GM18508 (cell line): ENCODE measurements at regions not wholly inside any gene's neighbourhood (a gene's known extent, or its start where the extent isn't known, plus 50 kb on each side); places are given as distances from the start of the nearest gene placed in this dataset.

ENCODE experiments used
- ATAC-seq: cut with Tn5 transposase; IDR thresholded peaks from one replicate; pipeline ENCODE4 v1.9.1; 2021; ENCODE audit warnings: moderate number of reproducible peaks; ENCODE audit not compliant: insufficient read depth, unreplicated experiment

DNA sequence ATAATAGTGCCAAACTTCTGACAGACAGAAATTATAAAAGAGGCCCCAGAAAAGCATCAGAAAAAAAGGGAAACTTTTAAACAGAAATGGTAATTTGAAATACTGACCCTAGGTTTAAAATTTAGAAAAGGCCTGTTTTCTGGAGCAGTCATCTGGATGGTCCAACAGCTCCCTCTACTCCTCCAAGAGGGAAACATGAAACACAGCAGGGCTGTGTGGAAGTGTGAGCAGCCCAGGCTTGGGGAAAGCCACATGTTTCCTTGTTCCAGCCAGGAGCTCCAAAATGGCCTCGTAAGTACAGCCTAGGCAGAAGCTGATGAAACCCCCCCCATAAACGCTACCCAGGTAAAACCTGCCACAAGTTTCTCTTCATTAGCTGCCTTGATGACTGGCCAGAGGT lies 499.3 kb upstream of the ADAMTS16 start:
- ATAC-seq: no peak

DNA sequence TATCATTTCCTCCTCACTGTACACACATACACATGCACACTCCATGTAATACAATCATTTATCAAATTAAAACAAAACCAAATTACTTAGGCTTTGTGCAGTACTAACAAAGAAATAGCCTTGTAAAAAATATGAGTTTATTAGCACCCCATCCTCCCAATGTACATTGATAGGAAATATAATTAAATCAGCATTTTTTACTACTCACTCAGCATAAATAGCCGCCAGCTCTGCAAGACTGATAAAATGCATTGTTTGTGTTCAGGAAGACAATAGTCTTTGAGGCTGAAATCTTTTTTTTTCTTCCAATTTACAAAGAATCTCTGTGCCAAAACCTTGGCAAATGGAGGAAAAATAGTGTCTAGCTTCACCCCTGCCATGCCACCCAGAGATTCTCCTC lies 497.6 kb upstream of the ADAMTS16 start:
- ATAC-seq: no peak

GRCh38 chr5:4643190-4643589 lies 496.9 kb upstream of the ADAMTS16 start:
- ATAC-seq: no peak

DNA sequence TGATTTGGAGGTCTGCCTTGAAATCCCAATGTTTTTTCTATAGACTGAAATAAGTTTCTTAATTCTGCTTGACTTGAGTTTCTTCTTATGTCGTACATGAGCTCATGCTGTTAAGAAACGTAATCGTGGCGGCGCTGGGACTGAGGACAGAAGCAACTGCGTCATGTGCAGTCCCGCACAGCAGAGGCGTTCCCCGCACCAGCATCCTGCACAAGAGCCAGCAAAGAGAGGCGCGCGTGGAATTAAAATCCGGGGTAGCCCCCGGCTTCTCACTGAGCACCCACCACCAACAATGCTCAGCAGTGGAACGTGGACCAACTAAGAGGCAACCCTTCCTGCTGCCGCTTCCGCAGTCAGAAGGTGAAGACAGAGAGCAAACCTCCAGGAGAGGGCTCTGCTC lies 496.2 kb upstream of the ADAMTS16 start:
- no peak for ATAC-seq

DNA sequence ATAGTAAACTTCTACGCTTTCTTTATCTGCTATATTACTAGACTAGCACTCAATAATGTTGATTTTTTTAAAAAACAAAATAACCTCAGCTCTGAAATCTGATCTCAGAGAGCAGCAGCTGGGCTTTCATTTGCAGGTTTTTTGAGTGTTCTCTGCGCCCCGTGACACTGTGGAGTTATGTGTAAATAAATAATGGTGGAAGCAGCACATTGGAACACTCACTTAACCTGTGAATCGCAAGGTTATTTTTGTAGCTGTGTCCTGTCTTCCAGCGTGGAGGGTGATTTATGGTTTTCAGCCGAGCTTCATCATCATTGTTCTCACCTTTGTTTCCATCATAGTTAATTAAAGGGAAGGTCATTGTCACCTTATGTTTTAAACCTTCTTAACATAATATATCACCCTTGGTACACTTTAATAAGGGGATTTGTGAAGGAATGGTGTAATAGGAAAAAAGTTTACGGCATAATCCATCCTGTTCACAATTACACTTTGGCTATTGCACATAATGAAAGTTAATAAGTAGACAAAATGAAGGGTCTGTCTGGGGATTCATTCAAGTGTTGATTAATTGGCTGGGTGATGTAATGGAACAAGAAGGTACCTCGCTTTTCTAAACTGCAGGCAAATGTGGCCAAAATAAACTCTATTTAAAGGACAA lies 493.3 kb upstream of the ADAMTS16 start:
- ATAC-seq: no peak

DNA sequence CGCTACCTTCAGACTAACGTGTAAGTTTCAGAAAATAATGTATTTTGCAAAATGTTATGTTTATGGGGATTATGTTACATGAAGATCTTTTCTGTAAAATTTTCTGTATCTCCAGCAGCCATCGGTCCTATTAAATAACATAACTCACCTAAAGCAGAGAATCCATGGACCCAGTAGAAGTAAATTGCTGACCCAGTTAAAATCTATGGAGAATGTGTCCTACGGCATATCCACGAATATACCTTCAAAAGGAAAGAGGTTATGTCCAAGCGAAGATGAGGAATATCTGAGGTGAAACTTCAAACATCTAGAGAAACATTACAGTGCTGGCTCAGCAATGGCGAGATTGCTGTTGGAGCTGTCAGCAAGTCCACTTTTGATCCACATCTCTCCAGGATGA lies 492.2 kb upstream of the ADAMTS16 start:
- no peak for ATAC-seq

DNA sequence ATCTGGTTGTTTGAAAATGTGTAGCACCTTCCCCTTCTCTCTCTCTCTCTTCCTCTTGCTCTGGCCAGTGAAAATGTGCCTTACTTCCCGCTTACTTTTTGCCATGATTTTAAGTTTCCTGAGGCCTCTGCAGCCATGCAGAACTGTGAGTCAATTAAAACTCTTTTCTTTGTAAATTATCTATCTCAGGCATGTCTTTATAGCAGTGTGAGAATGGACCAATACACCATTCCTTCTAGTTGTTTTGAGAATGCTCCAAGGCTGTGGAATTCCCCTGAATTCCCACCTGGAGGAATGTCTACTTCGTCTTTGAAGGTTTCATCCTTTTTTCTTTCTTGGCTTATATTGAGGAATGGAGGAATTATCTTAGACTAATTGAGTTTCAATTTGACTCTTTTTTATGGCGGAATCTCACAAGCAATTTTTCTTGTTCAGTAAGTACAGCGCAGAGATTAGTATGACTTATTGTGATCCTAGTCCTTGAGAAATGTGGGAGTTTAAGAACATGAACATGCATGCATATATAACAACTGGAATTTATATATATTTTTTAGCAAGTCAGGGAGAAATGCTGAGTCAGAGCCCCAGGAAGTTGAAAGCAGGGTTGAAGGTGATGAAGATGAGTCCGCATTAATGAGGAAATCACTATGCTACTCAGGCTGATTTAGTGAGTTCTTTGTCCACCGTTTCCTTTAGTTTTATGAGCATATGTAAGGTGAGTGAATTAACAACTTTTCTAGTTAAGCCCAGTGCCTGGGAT lies 488.1 kb upstream of the ADAMTS16 start:
- ATAC-seq: no peak

DNA sequence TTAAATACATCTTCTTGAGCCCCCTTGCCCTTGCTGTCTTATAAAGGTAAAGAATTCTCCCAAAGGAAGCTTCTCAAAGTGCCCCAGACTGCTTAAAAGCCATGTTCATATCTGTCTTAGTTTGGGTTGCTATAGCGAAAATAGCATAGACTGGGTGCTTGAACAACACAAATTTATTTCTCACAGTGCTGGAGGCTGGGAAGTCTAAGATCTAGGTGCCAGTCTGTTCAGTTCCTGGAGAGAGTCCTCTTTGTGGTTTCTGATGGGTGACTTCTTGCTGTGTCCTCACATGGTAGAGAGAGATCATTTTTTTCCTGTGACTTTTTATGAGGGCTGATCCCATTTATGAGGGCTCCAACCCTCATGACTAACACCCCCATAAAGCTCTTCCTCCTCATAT lies 486.7 kb upstream of the ADAMTS16 start:
- ATAC-seq: no peak

DNA sequence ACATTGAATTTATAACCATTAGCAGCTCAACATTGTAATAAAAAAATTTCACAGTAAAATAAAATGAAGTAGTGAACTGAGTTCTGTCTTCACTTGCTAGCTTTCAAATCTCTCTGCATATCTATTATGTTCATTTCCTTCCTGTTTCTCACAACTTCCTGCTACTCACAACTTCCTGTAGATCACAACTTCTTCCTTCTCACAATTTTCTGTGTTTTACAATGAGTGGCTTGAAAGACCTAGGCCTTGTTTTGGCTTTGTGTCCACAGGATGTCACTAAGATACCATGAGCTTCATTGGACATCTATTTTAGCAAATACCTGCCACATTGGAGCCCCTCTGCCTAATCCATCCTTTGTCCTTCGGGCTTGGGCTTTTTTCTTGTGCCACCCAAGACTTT lies 480.3 kb upstream of the ADAMTS16 start:
- ATAC-seq: no peak

GRCh38 chr5:4661326-4661725 lies 478.8 kb upstream of the ADAMTS16 start:
- ATAC-seq: no peak

GRCh38 chr5:4661836-4662235 lies 478.3 kb upstream of the ADAMTS16 start:
- ATAC-seq: no peak

- ATAC-seq: no peak
These were observed 477.4 kb upstream of the ADAMTS16 start for GRCh38 chr5:4662756-4663155.

DNA sequence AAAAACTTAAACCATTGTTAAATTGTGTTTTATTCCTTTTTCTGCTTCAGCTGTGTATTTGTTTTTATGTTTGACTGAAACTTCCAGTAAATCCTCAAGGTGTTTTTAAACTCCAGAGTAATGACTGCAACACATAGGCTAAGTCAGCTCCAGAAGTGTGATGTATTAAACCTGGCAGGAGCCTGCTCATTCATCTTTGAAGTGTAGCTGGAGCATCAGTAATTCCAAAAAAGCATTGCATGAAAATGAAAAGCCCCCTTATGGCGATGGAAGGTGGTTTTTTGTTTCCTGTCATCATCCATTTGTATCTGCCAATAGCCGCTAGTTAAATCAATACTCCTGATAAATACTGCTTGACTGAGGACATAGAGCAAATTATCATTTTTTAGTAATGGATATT lies 474.2 kb upstream of the ADAMTS16 start:
- no peak for ATAC-seq

DNA sequence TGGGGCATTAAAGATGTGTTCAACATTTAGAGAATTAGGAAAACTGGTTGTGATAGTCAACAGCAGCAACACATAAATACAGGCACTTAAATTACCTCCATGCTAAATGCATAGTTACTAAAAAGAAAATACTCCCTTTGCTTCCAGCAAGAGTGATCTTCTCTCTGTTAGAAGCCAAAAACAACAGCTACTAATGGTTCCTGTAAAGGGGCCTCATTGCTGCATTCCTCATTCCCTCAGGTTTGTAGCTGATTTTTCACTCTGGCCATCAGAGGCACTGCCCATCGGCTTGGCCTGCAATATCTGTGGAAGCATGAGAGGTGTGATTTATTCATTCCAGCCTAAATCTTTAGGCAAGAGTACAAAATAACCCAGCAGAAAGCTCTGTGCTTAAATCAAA lies 466.0 kb upstream of the ADAMTS16 start:
- ATAC-seq: no peak

- ATAC-seq: no peak
These were observed 463.2 kb upstream of the ADAMTS16 start for GRCh38 chr5:4676934-4677333.

GRCh38 chr5:4684946-4685345 lies 455.2 kb upstream of the ADAMTS16 start:
- no peak for ATAC-seq

DNA sequence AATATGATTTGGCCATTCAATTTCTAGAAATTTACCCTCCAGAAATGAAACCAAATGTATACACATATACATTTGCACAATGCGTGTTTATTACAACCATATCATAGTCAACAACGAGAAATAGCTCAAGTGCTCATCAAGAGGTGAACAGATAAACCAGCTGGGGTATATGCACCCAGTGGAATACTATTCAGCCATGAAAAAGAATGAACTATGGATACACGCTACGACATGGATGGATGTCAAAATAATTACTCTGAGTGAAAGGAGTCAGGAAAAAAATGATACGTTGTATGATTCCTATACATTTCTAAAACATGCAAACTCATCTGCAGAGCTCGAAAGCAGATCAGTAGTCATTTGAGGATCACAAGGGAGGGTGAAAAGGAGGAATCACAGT lies 441.5 kb upstream of the ADAMTS16 start:
- no peak for ATAC-seq

GRCh38 chr5:4699592-4699991 lies 440.5 kb upstream of the ADAMTS16 start:
- no peak for ATAC-seq

GRCh38 chr5:4700069-4700468 lies 440.1 kb upstream of the ADAMTS16 start:
- no peak for ATAC-seq

DNA sequence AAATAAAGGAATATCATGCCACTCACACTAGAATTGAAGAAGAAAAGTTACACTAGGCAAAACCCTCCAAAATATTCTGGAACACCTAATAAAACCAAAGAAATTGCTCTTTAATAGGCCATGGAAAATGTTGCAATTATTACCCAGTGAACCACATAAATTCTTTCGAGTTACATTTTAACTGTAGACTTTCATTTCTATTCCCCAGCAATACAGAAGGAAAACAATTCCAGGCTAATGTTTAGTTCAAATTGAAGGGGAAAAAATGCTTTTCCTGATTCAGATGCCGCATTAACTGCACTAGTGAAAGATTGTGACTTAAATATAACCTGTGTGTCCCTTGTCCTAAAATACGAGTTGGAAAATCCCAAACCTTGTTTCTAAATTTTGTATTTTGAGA lies 439.3 kb upstream of the ADAMTS16 start:
- no peak for ATAC-seq

DNA sequence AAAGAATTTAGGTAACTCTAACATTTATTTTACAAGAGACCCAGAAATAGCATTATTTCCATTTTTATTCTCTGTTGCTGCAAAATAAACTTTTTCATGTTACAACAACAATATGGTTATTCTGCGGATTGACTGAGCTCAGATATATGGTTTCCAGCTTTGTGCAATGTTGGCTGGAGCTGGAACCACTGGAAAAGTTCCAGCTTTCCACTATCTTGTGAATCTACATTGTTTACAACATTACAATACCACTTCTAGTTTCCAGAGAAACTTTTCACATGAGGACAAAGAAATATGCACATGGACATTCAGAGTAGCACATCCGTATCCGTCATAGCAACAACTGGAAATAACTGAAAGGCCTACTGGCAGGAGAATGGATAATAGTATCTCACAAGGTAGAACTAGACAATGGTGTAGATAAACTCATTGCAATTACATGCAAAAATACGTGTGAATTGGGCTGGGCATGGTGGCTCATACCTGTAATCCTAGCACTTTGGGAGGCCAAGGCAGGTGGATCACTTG lies 436.1 kb upstream of the ADAMTS16 start:
- no peak for ATAC-seq

DNA sequence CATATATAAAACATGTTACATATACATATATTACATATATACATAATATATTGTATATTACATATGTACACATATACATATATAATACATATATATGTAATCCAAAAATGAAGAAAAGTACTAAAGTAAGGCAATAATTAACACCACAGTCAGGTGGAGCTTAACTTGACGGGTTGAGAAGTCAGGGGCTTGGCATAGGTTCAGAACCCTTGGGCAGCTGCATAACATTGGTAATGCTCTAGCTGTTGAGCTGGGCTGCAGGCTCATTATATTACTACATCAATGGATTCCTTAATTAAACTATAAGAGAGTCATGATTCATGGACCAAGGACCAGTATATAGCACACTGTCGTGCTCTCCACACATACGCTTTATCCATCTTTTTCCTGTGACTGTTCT lies 435.2 kb upstream of the ADAMTS16 start:
- no peak for ATAC-seq
